Mesenchymal stem cell (in vitro differentiated cells and primary cell): ENCODE measurements at regions not wholly inside any gene's neighbourhood (a gene's known extent, or its start where the extent isn't known, plus 50 kb on each side); places are given as distances from the start of the nearest gene placed in this dataset.

ENCODE experiments used
- DNase-seq: peaks from one replicate; pipeline ENCODE4 v3.0.0-alpha.2; 2013
- H2AFZ ChIP-seq: one replicate; pipeline ENCODE4 v1.6.1; 2013; ENCODE audit warnings: low read depth, mild to moderate bottlenecking, control low read depth, inconsistent platforms, low read length, moderate library complexity
- H2AK5ac ChIP-seq: 2 replicates; pipeline ENCODE4 v1.6.1; 2013; ENCODE audit warnings: low read length, moderate library complexity, mild to moderate bottlenecking, inconsistent platforms; ENCODE audit not compliant: severe bottlenecking
- H2BK120ac ChIP-seq: one replicate; pipeline ENCODE4 v1.6.1; 2013; ENCODE audit warnings: low read depth, mild to moderate bottlenecking, inconsistent platforms, low read length, moderate library complexity
- H2BK12ac ChIP-seq, 2 experiments: one replicate each; pipeline ENCODE4 v1.6.1; 2013; ENCODE audit warnings: inconsistent platforms in 2 of 2, low read length in 2 of 2, mild to moderate bottlenecking in 2 of 2, moderate library complexity in 2 of 2, control low read depth in 1 of 2
- H2BK15ac ChIP-seq: one replicate; pipeline ENCODE4 v1.6.1; 2013; ENCODE audit warnings: mild to moderate bottlenecking, low read depth, inconsistent platforms; ENCODE audit not compliant: poor library complexity, severe bottlenecking
- H2BK5ac ChIP-seq: 2 replicates; pipeline ENCODE4 v1.6.1; 2013; ENCODE audit warnings: low read depth, mild to moderate bottlenecking, low read length, control low read depth, inconsistent platforms; ENCODE audit not compliant: poor library complexity, severe bottlenecking
- H3K14ac ChIP-seq, 2 experiments: one replicate each; pipeline ENCODE4 v1.6.1; 2013; ENCODE audit warnings: inconsistent platforms in 2 of 2, low read length in 2 of 2, control low read depth in 1 of 2, mild to moderate bottlenecking in 1 of 2, moderate library complexity in 1 of 2
- H3K18ac ChIP-seq, 2 experiments: one replicate each; pipeline ENCODE4 v1.6.1; 2013; ENCODE audit warnings: inconsistent platforms in 2 of 2, low read length in 2 of 2, control low read depth in 1 of 2, low read depth in 1 of 2, mild to moderate bottlenecking in 1 of 2
- H3K23ac ChIP-seq, 2 experiments: one replicate each; pipeline ENCODE4 v1.6.1; 2013; ENCODE audit warnings: inconsistent platforms in 2 of 2, low read length in 2 of 2, mild to moderate bottlenecking in 2 of 2, moderate library complexity in 2 of 2, control low read depth in 1 of 2
- H3K27ac ChIP-seq: 2 replicates; pipeline ENCODE4 v1.5.1; 2013; ENCODE audit warnings: mild to moderate bottlenecking, moderate library complexity, low read length, control low read depth, inconsistent platforms; ENCODE audit not compliant: poor library complexity, severe bottlenecking
- H3K27me3 ChIP-seq, 2 experiments: 2 replicates each; pipeline versions ENCODE4 v1.6.1 to v1.7.0; 2013; ENCODE audit warnings: low read length in 2 of 2, mild to moderate bottlenecking in 2 of 2, moderate library complexity in 2 of 2, control low read depth in 1 of 2, inconsistent platforms in 1 of 2; ENCODE audit not compliant: control insufficient read depth in 1 of 2, insufficient read depth in 1 of 2
- H3K36me3 ChIP-seq, 2 experiments: 2 replicates each; pipeline versions ENCODE4 v1.6.1 to v1.7.0; 2013; ENCODE audit warnings: low read length in 2 of 2, control low read depth in 1 of 2, inconsistent platforms in 1 of 2, low read depth in 1 of 2, mild to moderate bottlenecking in 1 of 2; ENCODE audit not compliant: insufficient read depth in 2 of 2, control insufficient read depth in 1 of 2
- H3K4ac ChIP-seq, 2 experiments: one replicate each; pipeline ENCODE4 v1.6.1; 2013; ENCODE audit warnings: inconsistent platforms in 2 of 2, low read length in 2 of 2, mild to moderate bottlenecking in 2 of 2, moderate library complexity in 2 of 2, control low read depth in 1 of 2, low read depth in 1 of 2
- H3K4me1 ChIP-seq: 2 replicates; pipeline ENCODE4 v1.6.1; 2013; ENCODE audit warnings: low read depth, low read length, control low read depth; ENCODE audit not compliant: control insufficient read depth, insufficient read depth
- H3K4me2 ChIP-seq: 2 replicates; pipeline ENCODE4 v1.6.1; 2013; ENCODE audit warnings: low read length, mild to moderate bottlenecking, inconsistent platforms; ENCODE audit not compliant: poor library complexity, severe bottlenecking
- H3K4me3 ChIP-seq, 2 experiments: 2 replicates each; pipeline versions ENCODE4 v1.5.1 to v1.7.0; 2013; ENCODE audit warnings: low read length in 2 of 2, mild to moderate bottlenecking in 2 of 2, control low read depth in 1 of 2, low read depth in 1 of 2; ENCODE audit not compliant: insufficient read depth in 1 of 2
- H3K79me1 ChIP-seq: replicated peaks from 2 replicates; pipeline ENCODE4 v1.6.1; 2013; ENCODE audit warnings: mild to moderate bottlenecking, control low read depth, low read length, inconsistent platforms; ENCODE audit not compliant: poor library complexity, severe bottlenecking
- H3K9ac ChIP-seq: 2 replicates; pipeline ENCODE4 v1.7.0; 2013; ENCODE audit warnings: mild to moderate bottlenecking, low read length, moderate library complexity
- H3K9me3 ChIP-seq: 2 replicates; pipeline ENCODE4 v1.7.0; 2013; ENCODE audit warnings: mild to moderate bottlenecking, low read length; ENCODE audit not compliant: control insufficient read depth
- H4K8ac ChIP-seq: one replicate; pipeline ENCODE4 v1.6.1; 2013; ENCODE audit warnings: inconsistent platforms, mild to moderate bottlenecking, low read length, moderate library complexity
- H4K91ac ChIP-seq: one replicate; pipeline ENCODE4 v1.6.1; 2013; ENCODE audit warnings: mild to moderate bottlenecking, low read length, inconsistent platforms
- WGBS: methylation state at CpG from one replicate; pipeline ENCODE4 v1.1.7; 2013; ENCODE audit warnings: mixed read lengths; 5-methylcytosine and 5-hydroxymethylcytosine counted together

DNA sequence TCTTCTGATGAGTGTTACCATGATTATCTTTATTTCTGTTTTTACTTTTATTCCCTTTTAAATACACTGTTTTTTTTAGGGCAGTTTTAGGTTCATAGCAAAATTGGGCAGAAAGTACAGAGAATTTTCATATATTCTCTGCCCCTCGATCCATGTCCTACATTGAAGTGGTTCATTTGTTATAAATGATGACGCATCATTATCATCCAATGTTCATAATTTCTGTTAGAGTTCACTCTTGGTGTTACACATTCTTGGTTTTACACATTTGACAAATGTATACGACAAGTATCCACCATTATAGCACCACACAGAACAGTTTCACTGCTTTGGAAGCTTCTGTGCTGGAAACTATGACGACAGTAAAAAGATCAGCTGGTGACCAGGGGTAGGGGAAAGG is 578.1 kb upstream of the AADAT start:
- DNase-seq: no peak
- no peak overlapping the region for H2BK12ac ChIP-seq
- no peak overlapping the region for H4K91ac ChIP-seq
- H3K27me3 ChIP-seq: no peaks in the 10 kb centered on the region
- no peak overlapping the region for H3K9ac ChIP-seq
- no peak overlapping the region for H2AK5ac ChIP-seq
- no peaks in the 10 kb centered on the region for H3K9me3 ChIP-seq
- no peak overlapping the region for H4K8ac ChIP-seq
- no peaks in the 10 kb centered on the region for H3K36me3 ChIP-seq
- no peak overlapping the region for H3K14ac ChIP-seq
- no peak overlapping the region for H2BK5ac ChIP-seq
- H3K4ac ChIP-seq: no peak overlapping the region
- no peak overlapping the region for H3K27ac ChIP-seq
- H3K79me1 ChIP-seq: no peaks in the 10 kb centered on the region
- no peaks in the 10 kb centered on the region for H3K4me1 ChIP-seq
- H3K23ac ChIP-seq: no peak overlapping the region
- H2BK120ac ChIP-seq: no peak overlapping the region
- no peak overlapping the region for H3K4me2 ChIP-seq
- no peak overlapping the region for H2AFZ ChIP-seq
- H3K18ac ChIP-seq: no peak overlapping the region
- WGBS: 98% methylated on average over 4 of the region's 4 CpGs
- H3K4me3 ChIP-seq: no peak overlapping the region
- no peak overlapping the region for H2BK15ac ChIP-seq

DNA sequence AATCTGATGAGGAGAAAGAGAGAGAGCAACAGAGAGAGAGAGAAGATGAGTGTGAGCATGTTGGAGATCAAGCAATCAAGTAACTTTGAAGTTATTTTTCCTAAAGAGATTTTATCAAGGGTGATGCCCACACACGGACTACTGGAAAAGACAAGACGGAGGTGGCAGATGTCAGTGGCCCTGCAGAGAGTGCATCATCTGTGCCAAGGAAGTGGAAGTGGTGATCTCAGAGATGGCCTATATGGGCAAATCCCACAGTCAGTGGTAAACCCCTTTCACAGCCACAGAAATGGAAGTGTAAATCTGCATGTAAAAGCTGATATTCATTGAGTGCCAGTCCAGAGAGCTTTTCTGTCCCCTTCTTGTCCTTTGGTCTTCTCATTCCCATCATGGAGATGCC is 577.2 kb upstream of the AADAT start:
- Histone ChIP-seq H2AFZ (no peak overlapping the region), H3K14ac (no peak overlapping the region), H3K4me2 (no peak overlapping the region), H3K9ac (no peak overlapping the region), H4K8ac (no peak overlapping the region), H3K4ac (no peak overlapping the region), H2BK5ac (no peak overlapping the region), H2BK120ac (no peak overlapping the region), H2BK15ac (no peak overlapping the region), H3K23ac (no peak overlapping the region), H3K36me3 (no peaks in the 10 kb centered on the region), H3K27ac (no peak overlapping the region), H3K4me1 (no peaks in the 10 kb centered on the region), H4K91ac (no peak overlapping the region), H3K18ac (no peak overlapping the region), H2AK5ac (no peak overlapping the region), H3K4me3 (no peak overlapping the region), H2BK12ac (no peak overlapping the region), H3K79me1 (no peaks in the 10 kb centered on the region), H3K9me3 (no peaks in the 10 kb centered on the region), H3K27me3 (no peaks in the 10 kb centered on the region)
- no peak for DNase-seq
- 100% methylated on average over 2 of the region's 2 CpGs for WGBS

- H2AK5ac ChIP-seq: no peak overlapping the region
- 72% methylated on average over 2 of the region's 4 CpGs for WGBS
- no peak overlapping the region for H4K91ac ChIP-seq
- no peak overlapping the region for H2BK5ac ChIP-seq
- H3K4me2 ChIP-seq: no peak overlapping the region
- H3K18ac ChIP-seq: no peak overlapping the region
- no peak overlapping the region for H3K14ac ChIP-seq
- no peak overlapping the region for H3K23ac ChIP-seq
- H3K4me3 ChIP-seq: no peak overlapping the region
- H3K9me3 ChIP-seq: peaks cover 6% of the 10 kb centered on the region
- H2BK120ac ChIP-seq: no peak overlapping the region
- H3K4ac ChIP-seq: no peak overlapping the region
- no peaks in the 10 kb centered on the region for H3K79me1 ChIP-seq
- no peak overlapping the region for H2BK12ac ChIP-seq
- no peak overlapping the region for H2BK15ac ChIP-seq
- no peaks in the 10 kb centered on the region for H3K36me3 ChIP-seq
- H3K27ac ChIP-seq: no peak overlapping the region
- H3K4me1 ChIP-seq: no peaks in the 10 kb centered on the region
- H3K27me3 ChIP-seq: no peaks in the 10 kb centered on the region
- no peak overlapping the region for H2AFZ ChIP-seq
- no peak overlapping the region for H4K8ac ChIP-seq
- no peak for DNase-seq
- H3K9ac ChIP-seq: no peak overlapping the region
These were observed 572.5 kb upstream of the AADAT start for GRCh38 chr4:170662250-170662649.

DNA sequence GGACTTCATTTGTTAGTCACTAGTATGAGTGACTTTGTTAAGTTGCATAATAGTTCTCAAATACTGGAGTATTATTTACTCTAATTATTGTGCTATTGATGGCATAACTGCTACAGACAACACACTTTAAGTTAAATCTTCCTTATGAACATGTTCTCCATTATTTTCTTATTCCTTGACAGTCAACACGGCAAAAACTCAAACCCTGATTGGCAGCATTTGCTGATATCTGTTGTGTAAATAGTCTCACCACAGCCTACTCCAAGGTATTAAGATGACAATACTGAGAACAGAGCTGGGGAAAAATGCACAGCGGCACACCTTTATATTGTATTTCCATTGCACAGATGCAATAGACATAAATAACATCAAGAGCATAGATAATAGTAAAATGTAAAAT is 568.0 kb upstream of the AADAT start:
- Histone ChIP-seq H3K9ac (no peak overlapping the region), H3K23ac (no peak overlapping the region), H2BK15ac (no peak overlapping the region), H3K4me2 (no peak overlapping the region), H3K4me1 (no peaks in the 10 kb centered on the region), H3K27me3 (no peaks in the 10 kb centered on the region), H3K14ac (no peak overlapping the region), H3K27ac (no peak overlapping the region), H3K18ac (no peak overlapping the region), H2BK12ac (no peak overlapping the region), H3K79me1 (no peaks in the 10 kb centered on the region), H2BK120ac (no peak overlapping the region), H3K9me3 (peaks cover 6% of the 10 kb centered on the region), H3K4me3 (no peak overlapping the region), H3K4ac (no peak overlapping the region), H2AFZ (no peak overlapping the region), H4K8ac (no peak overlapping the region), H4K91ac (no peak overlapping the region), H3K36me3 (no peaks in the 10 kb centered on the region), H2BK5ac (no peak overlapping the region), H2AK5ac (no peak overlapping the region)
- DNase-seq: no peak
- 100% methylated on average over 1 of the region's 2 CpGs for WGBS
